HG03457 (cell line): ENCODE measurements at regions not wholly inside any gene's neighbourhood (a gene's known extent, or its start where the extent isn't known, plus 50 kb on each side); places are given as distances from the start of the nearest gene placed in this dataset.

Source experiments
- ATAC-seq: cut with Tn5 transposase; IDR thresholded peaks from one replicate; pipeline ENCODE4 v1.9.1; 2021; ENCODE audit warnings: moderate number of reproducible peaks; ENCODE audit not compliant: unreplicated experiment

DNA sequence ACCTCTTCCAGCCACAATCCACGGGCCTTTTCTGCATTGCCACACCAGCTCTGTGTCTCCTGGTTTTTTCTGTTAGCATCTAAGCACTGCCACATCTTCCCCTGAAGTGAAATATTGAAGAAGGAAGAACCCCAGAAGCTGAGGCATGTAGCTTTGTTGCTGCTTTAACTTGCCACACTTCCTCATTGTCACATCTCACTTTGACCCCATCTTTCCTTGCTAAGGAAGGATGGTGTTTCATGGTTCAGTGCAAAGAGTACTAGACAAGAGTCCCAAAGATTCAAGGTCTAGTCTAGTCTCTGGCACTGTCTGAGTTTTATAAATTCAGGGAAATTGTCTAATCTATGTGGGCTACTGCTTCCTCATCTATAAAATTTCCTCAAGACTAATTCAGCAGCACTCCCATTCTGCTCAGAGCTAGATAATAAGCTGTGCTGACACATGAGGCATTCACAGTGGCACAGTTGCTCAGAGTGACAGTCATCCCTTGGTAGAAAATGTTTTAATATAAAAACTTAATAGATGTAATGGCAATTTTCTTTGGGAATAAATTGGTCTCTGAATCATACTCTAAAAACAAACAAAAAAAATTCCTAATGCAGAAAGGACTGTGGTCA lies 483.0 kb upstream of the ID2 start:
- no peak for ATAC-seq

DNA sequence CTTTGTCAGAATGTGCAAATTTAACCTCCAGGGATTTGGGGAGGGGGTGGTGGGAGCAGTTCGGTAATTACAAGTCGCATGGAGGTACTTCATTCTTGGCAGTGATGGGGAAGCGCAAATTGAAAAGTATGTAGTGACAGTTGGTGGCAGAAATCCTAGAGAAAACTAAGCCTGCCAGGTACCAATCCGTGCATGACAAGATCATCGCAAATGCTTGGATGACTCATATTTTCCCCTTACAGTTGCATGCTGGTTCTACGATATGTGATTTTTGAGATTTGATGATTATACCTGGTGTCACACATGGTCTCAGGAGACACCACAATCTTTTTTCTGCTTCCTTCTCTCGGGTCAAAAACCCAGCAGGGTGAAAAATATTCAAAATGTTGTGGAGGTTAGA lies 479.7 kb upstream of the ID2 start:
- ATAC-seq, result peak; percentile 94

DNA sequence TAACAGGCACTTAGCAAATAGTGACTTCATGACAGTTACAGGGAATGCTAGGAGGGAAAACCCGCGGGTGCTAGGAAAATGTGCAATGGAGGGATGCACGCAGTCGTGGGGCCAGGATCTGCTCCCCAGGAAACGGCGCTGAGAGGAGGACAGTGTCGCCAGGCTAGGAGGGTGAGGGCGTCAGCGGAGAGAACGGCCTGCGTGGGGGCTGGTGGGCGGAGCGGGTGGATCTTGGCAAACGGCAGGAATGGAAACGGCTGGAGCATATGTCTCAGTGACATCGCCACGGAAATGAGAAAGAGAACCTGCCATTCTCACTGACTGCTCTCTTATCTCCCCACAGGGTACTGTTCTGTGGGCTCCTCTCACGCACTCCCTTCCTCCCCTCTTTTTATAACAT lies 478.5 kb upstream of the ID2 start:
- ATAC-seq, result no peak

DNA sequence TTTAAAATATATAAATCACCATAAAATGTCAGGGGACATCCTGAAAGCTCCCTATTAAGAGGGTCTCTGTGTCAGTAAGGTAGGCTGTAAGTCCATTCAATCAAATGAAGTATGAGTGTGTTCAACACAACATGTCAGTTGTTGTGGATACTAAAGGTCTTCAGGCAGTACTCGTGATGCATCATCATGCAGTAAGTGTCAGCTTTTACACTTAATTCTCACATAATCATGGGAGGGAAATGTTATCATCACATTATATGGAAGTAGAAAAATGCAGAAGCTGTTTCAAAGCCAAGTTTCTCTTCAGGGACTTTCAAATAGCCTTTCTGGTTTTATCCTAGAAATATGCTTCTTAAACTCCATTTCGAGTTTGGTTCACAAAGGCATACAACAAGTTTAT lies 477.1 kb upstream of the ID2 start:
- no peak for ATAC-seq

DNA sequence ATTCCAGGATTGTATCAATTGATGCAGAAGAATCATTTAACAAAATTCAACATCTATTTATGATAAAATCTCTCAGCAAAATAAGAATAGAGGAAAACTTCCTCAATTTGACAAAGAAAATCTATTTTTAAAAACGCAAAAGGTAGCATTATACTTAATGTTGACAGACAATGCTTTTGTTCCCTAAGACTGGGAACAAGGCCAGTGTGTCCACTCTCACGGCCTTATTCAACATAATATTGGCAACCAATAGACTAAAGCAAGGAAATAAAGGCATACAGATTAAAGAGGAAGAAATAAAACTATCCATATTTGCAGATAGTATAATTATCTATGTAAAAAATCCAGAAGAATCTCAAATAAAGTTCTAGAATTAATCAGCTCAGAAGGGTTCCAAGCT lies 472.4 kb upstream of the ID2 start:
- no peak for ATAC-seq

GRCh38 chr2:8211384-8211783 lies 470.5 kb upstream of the ID2 start:
- no peak for ATAC-seq

DNA sequence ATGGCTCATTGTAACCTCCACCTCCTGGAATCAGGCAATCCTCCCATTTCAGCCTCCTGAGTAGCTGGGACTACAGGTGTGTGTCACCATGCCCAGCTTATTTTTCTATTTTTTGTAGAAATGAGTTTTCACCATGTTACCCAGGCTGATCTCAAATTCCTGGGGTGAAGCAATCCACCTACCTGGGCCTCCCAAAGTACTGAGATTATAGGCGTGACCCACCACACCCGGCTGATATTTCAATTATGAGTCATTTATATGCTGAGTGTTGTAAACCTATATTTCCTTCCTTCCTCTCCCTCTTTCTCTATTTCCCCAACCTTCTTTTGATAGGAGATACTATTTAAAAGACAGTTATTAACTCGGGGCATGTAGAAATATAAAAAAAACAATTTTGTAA lies 469.6 kb upstream of the ID2 start:
- no peak for ATAC-seq

- no peak for ATAC-seq
Observed at GRCh38 chr2:8214036-8214615, 467.7 kb upstream of the ID2 start.

DNA sequence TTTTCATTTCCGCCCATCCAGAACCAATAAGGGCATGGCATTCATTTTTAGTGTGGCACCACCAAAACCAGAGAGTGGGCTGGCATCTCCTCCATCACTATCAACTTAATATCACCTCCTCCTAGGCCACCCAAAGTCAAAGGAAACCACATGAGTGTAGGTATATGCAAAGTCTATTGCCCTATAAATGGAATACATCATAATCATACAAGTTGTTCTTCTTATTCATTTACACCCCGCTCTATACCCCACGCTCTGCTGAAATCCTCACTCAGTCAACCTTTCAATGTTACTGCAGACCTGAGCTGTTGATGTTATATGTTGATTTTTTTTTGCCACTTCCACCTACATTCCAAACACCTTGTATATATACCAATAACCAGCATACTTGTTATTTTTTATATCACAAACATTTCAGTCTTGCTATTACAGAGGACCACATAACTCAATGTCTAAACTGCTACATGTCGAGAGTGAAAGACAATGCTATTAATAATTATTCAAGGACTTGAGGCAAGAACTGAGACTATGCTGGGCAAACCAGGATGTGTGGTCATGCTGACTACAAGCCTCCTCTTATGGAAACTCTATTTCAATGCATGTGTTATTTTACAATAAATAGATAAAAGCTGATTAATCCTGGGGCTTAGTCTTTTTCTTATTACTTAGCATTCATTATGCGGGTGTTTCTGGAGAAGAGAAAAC lies 466.5 kb upstream of the ID2 start:
- ATAC-seq, result peak; percentile 95

- ATAC-seq, result no peak
Observed at GRCh38 chr2:8215982-8216381, 465.9 kb upstream of the ID2 start.

DNA sequence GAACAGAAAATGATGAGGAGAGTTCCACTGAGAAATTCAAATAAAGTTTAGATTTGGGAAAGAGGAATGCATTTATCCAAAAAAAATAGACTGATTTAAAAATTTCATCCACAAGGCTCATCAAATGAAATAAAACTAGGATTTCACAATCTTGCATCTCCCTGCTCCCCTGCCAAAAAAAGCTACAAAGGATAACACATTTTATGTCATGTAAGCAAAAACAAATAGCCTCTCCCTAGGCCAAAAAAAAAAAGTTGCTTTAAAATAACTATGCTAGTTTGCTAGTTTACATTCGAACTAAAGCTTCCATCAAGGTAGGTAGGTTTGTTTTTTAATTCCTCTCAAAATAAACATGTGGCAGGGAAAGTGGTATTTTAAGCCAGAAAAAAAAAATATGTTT lies 465.5 kb upstream of the ID2 start:
- no peak for ATAC-seq

GRCh38 chr2:8217468-8218030 lies 464.3 kb upstream of the ID2 start:
- ATAC-seq, result no peak

- no peak for ATAC-seq
Observed at GRCh38 chr2:8219096-8219495, 462.8 kb upstream of the ID2 start.

GRCh38 chr2:8219631-8220355 lies 462.1 kb upstream of the ID2 start:
- no peak for ATAC-seq

GRCh38 chr2:8222979-8223694 lies 458.7 kb upstream of the ID2 start:
- ATAC-seq, result no peak

DNA sequence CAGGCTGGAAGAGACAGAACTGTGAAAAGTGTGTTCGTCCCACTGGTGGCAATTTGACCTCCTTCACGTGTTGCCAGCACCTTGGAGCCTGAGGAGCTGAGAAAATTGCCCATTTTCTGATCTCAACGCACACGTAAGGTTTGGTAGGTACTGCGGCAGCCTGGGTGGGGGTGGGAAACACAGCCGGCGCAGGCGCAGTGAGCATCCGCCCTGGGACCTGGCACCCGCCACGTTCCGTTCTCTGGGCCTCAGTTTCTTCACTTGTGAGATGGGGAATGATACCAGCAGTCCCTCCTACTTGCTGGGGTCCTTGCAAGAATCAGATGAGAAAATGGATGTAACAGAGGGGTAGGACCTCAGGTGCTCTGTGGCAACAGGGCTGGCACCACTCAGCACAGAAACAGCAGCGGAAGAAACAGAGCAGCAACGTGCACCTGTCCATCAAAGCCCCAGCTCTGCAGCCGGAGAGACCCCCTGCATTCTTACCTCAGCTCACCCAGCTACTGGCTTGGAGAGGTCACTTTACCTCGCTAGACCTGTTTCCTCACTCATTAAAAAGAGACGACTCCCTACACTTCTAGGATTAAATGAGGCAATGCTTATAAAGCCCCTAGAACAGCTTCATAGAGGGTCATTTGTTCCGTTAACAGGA lies 458.0 kb upstream of the ID2 start:
- no peak for ATAC-seq

DNA sequence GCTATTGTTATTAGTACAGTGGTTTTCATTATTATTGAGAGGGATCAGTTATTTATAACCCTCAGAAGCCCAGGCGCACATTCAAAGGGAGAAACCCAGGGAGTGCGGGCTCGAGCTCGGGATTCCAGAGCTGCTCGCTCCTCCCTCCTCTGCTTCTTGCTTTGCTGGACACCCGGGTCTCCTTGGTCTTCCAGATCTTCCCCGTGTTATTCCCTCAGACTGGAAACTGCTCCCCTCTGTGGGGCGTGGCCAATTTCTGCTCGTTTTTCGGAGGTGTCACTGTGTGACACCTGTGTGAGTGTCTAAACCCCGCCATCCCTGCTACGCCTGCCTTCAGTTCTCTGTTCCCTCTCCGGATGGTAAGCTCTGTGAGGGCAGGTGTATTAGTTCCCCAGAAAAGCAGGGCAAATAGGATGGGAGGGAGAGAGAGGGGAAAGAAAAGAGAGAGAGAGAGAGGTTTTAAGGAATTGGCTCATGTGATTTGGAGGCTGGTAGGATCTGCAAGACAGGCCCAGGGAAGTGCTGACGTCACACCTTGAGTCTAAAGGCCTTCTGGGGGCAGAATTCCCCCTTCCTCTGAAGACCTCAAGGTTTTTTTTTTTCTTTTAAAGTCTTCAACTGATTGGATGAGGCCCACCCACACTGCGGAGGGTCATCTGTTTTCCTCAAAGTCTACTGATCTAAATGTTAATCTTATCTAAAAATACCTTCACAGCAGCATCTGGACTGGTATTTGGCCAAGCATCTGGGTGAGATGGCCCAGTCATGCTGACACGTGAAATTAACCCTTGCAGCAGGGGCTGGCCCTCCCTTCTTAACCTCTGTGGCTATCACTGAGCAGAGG lies 457.3 kb upstream of the ID2 start:
- ATAC-seq, result no peak

DNA sequence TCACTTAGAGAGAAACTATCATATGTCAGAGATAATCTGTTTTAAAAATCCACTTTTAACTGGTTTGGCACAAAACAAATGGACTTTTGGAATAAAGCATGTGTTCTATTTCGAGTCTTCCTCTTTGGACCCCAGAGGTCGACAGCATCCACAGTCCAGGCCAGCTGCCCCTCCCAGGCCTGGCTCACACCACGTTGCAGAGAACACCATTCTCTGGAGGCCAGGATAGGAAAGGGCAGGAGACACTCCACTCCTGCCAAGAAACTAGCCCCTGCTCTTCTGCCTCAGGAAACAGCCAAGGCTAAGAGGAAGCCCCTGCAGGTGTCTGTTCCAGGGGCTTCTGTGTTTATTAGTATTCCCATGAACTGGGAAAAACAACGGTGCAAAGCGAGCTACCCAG lies 456.6 kb upstream of the ID2 start:
- ATAC-seq, result no peak

DNA sequence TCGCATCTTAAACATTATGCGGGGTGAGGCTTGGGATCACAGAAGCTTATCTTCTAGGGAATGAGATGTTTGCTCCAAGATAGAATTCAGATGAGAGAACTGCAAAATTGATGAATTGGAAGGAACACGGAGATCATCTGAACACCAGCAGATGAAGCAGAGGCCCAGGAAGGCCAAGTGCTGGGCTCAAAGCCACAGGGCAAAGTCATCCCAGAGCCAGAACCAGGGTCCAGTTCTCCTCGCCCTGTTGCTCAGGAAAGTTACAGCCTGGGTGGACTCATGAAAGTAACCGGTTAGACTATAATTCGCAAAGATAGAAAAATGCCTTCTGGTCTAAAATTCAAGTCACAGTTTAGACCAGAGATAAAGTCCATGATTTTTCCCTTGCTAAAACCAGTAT lies 456.1 kb upstream of the ID2 start:
- ATAC-seq, result no peak

GRCh38 chr2:8229546-8229986 lies 452.3 kb upstream of the ID2 start:
- ATAC-seq, result peak; percentile 64
